HFF-Myc (cell line): ENCODE measurements at regions not wholly inside any gene's neighbourhood (a gene's known extent, or its start where the extent isn't known, plus 50 kb on each side); places are given as distances from the start of the nearest gene placed in this dataset.
"Not testable (repeated sequence)": the region's sequence is repeated elsewhere in the genome, so short reads cannot be mapped to it uniquely, and the experiment has no call there.

Source experiments
- DNase-seq: peaks from one replicate; pipeline ENCODE4 v3.0.0-alpha.2; 2011; ENCODE audit warnings: low read depth; ENCODE audit errors: extremely low read depth
- H3K4me3 ChIP-seq: replicated peaks from 2 replicates; pipeline ENCODE4 v1.5.1; 2011; ENCODE audit warnings: low read depth, mild to moderate bottlenecking, control low read depth, low read length
- CTCF ChIP-seq: IDR thresholded peaks from 2 replicates; pipeline ENCODE4 v1.5.1; 2012; ENCODE audit warnings: mild to moderate bottlenecking, low read depth, low read length, control low read depth; ENCODE audit errors: missing control alignments

- no peak overlapping the region for H3K4me3 ChIP-seq
- DNase-seq = peak; percentile 15
- TF ChIP-seq CTCF = no peak
Measured at GRCh38 chr6:946546-946945, 253.6 kb upstream of the EXOC2 start.

GRCh38 chr6:939526-940252 lies 246.8 kb upstream of the EXOC2 start:
- H3K4me3 ChIP-seq = no peak overlapping the region
- TF ChIP-seq CTCF = no peak
- DNase-seq = no peak

- no peak for TF ChIP-seq CTCF
- H3K4me3 ChIP-seq = no peak overlapping the region
- DNase-seq = no peak
Measured at GRCh38 chr6:938916-939315, 246.0 kb upstream of the EXOC2 start.

- no peak for TF ChIP-seq CTCF
- H3K4me3 ChIP-seq = no peak overlapping the region
- no peak for DNase-seq
Measured at GRCh38 chr6:938271-938905, 245.4 kb upstream of the EXOC2 start.

GRCh38 chr6:935582-935981 lies 242.6 kb upstream of the EXOC2 start:
- no peak for DNase-seq
- no peak for TF ChIP-seq CTCF
- no peak overlapping the region for H3K4me3 ChIP-seq

- no peak overlapping the region for H3K4me3 ChIP-seq
- TF ChIP-seq CTCF = no peak
- DNase-seq = no peak
Measured at GRCh38 chr6:934686-935085, 241.7 kb upstream of the EXOC2 start.

- H3K4me3 ChIP-seq, DNase-seq: not testable (repeated sequence)
Measured at GRCh38 chr6:931919-932318, 239.0 kb upstream of the EXOC2 start.
